Glutamatergic neuron (in vitro differentiated cells): ENCODE measurements at regions not wholly inside any gene's neighbourhood (a gene's known extent, or its start where the extent isn't known, plus 50 kb on each side); places are given as distances from the start of the nearest gene placed in this dataset.

Experiments
- DNase-seq: peaks from one replicate; pipeline ENCODE4 v3.0.0; 2022
- H3K27ac Mint-ChIP-seq: one replicate; pipeline ENCODE4 v1.8.0; 2020; ENCODE audit warnings: mild to moderate bottlenecking, mixed read lengths, inconsistent platforms; ENCODE audit not compliant: unreplicated experiment
- H3K27me3 Mint-ChIP-seq: one replicate; pipeline ENCODE4 v1.8.0; 2020; ENCODE audit warnings: mild to moderate bottlenecking, moderate library complexity, mixed read lengths, inconsistent platforms; ENCODE audit not compliant: unreplicated experiment
- H3K36me3 Mint-ChIP-seq: one replicate; pipeline ENCODE4 v1.8.0; 2020; ENCODE audit warnings: mild to moderate bottlenecking, mixed read lengths, inconsistent platforms; ENCODE audit not compliant: unreplicated experiment
- H3K4me1 Mint-ChIP-seq: one replicate; pipeline ENCODE4 v1.8.0; 2020; ENCODE audit warnings: mild to moderate bottlenecking, low read depth, mixed read lengths, inconsistent platforms; ENCODE audit not compliant: unreplicated experiment
- H3K4me3 Mint-ChIP-seq: one replicate; pipeline ENCODE4 v1.8.0; 2020; ENCODE audit warnings: mild to moderate bottlenecking, mixed read lengths, inconsistent platforms; ENCODE audit not compliant: unreplicated experiment
- H3K9me3 Mint-ChIP-seq: one replicate; pipeline ENCODE4 v1.8.0; 2020; ENCODE audit warnings: mild to moderate bottlenecking, moderate library complexity, mixed read lengths, inconsistent platforms; ENCODE audit not compliant: unreplicated experiment
- TF ChIP-seq, protein P1 (sequence below): fragments of 200-600 bp; sonication (generic); IDR thresholded peaks from one replicate; pipeline ENCODE4 v1.5.0; 2021; ENCODE audit not compliant: partially characterized antibody, unreplicated experiment

DNA sequence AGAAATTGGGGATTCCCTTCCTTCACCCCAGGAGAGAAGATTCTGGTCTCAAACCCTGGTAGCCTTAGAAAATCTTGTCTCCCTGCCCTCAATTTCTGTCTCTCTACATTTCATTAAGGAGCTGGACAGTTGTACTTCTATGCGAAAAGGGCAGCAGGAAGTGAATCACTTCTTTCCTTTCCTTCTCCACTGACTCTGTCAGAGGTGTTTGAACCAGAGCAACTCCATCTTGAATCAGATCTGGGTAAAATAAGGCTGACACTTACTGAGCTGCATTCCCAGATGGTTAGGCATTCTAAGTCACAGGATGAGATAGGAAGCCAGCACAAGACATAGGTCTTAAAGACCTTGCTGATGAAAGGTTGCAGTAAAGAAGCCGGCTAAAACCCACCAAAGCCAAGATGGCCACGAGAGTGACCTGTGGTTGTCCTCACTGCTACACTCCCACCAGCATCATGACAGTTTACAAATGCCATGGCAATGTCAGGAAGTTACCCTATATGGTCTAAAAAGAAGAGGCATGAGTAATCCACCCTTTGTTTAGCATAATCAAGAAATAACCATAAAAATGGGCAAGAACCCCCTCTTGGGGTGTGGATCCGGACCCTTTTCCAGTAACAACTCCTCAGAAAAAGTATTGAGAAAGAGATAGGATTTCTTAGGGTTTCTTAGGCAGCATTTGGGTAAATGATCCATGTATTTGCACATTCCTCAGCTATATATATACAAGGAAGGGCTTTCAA is 95.8 kb upstream of the PLCB4 start:
- H3K36me3 Mint-ChIP-seq, result no peaks in the 10 kb centered on the region
- no peak overlapping the region for H3K4me3 Mint-ChIP-seq
- no peaks in the 10 kb centered on the region for H3K27me3 Mint-ChIP-seq
- no peak overlapping the region for H3K27ac Mint-ChIP-seq
- DNase-seq, result no peak
- H3K9me3 Mint-ChIP-seq, result peaks cover 1% of the 10 kb centered on the region
- peaks cover 7% of the 10 kb centered on the region for H3K4me1 Mint-ChIP-seq
- TF ChIP-seq, protein P1, sequence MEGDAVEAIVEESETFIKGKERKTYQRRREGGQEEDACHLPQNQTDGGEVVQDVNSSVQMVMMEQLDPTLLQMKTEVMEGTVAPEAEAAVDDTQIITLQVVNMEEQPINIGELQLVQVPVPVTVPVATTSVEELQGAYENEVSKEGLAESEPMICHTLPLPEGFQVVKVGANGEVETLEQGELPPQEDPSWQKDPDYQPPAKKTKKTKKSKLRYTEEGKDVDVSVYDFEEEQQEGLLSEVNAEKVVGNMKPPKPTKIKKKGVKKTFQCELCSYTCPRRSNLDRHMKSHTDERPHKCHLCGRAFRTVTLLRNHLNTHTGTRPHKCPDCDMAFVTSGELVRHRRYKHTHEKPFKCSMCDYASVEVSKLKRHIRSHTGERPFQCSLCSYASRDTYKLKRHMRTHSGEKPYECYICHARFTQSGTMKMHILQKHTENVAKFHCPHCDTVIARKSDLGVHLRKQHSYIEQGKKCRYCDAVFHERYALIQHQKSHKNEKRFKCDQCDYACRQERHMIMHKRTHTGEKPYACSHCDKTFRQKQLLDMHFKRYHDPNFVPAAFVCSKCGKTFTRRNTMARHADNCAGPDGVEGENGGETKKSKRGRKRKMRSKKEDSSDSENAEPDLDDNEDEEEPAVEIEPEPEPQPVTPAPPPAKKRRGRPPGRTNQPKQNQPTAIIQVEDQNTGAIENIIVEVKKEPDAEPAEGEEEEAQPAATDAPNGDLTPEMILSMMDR, result no peak

DNA sequence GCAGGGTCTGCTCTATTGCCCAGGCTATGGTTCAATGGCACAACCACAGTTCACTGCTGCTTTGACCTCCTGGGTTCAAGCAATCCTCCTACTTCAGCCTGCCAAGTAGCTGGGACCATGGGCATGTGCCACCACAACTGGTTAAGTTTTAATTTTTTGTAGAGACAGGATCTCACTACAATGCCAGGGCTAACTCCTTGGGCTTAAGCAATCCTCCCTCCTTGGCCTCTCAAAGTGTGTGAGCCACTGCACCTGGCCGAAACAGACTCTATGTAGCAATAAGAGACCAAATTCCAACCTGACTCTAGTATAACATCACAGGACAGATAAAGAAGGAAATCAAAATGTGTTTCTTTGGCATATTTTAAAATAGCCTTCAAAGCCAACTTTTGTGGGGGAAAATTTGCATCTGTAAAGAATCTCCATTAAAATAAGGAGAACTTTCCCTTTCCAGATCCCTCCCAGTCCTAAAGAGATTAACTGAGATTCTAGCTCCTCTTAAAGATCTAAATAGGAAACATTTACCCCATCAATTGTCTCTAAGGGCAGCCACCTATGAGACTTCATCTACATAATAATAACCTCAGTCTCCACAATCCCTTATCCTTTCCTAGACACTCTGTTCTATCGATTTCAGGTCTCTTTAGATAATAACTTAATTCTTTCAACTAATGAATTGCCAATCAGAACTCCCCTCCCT is 94.7 kb upstream of the PLCB4 start:
- Mint-ChIP-seq H3K27me3 (no peaks in the 10 kb centered on the region), H3K27ac (no peak overlapping the region), H3K36me3 (no peaks in the 10 kb centered on the region), H3K4me1 (peaks cover 5% of the 10 kb centered on the region), H3K9me3 (peaks cover 1% of the 10 kb centered on the region), H3K4me3 (no peak overlapping the region)
- TF ChIP-seq, protein P1, result no peak
- DNase-seq, result no peak

DNA sequence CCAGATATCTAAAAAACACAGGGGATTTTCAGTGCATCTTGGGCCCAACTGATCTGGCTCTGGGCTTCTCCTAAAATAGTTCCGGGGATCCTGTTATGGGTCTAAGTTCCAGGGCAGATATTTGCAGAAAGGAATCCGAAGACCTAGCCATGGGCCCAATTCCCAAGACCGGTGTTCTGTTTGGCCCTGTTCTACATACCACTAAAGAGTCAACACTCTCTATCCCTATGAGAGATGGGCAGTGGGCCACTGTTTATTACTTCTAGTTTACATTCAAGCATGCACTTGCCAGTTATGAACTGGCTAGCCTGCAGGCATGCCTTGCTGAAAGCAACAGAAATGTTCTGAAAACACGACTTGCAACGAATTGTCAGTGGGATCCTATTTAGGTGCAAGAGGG is 87.4 kb upstream of the PLCB4 start:
- TF ChIP-seq, protein P1, result no peak
- no peaks in the 10 kb centered on the region for H3K9me3 Mint-ChIP-seq
- H3K4me3 Mint-ChIP-seq, result no peak overlapping the region
- no peak for DNase-seq
- H3K27me3 Mint-ChIP-seq, result no peaks in the 10 kb centered on the region
- H3K36me3 Mint-ChIP-seq, result no peaks in the 10 kb centered on the region
- no peaks in the 10 kb centered on the region for H3K4me1 Mint-ChIP-seq
- H3K27ac Mint-ChIP-seq, result no peak overlapping the region

DNA sequence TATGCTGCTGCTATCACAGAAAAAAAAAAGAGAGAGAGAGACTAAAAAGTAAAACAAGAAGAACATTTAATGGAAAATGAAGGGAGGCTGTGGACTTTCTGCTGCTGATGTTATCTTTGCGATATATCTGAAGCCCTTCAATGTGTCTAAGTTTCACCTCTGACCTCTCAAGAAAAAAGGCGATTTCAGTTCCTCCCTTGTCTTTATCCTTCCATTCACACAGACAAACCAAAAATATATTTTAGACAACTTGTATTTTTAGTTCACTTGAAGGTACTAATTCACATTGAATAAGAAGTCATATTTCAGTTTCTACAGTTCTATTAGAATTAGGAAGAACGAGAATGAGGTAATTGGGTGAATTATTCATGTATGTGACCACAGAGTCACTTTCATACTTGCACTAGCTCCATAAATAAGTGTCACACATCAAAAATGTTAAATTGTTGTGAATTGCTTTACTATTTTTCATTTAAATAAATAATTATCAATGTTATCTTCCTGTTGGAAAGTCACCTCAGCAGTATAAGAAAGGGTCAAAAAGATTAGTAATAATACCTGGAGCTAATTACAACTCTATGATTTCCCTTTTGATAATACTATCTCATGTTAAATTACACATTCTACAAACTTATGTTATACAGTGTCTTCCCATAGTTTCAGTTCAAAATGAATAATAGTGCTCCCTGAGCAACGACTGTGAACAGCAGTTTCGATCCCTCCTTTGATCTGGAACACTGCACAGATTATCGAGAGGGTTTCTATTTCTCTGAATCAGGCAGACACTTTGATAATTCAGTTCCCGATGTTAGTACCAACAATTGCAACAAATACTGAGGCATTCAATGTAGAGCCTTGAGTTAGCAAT is 85.2 kb upstream of the PLCB4 start:
- Mint-ChIP-seq H3K4me3 (no peak overlapping the region), H3K36me3 (no peaks in the 10 kb centered on the region), H3K9me3 (no peaks in the 10 kb centered on the region), H3K27me3 (no peaks in the 10 kb centered on the region), H3K4me1 (no peaks in the 10 kb centered on the region), H3K27ac (no peak overlapping the region)
- no peak for DNase-seq
- TF ChIP-seq, protein P1, result no peak

DNA sequence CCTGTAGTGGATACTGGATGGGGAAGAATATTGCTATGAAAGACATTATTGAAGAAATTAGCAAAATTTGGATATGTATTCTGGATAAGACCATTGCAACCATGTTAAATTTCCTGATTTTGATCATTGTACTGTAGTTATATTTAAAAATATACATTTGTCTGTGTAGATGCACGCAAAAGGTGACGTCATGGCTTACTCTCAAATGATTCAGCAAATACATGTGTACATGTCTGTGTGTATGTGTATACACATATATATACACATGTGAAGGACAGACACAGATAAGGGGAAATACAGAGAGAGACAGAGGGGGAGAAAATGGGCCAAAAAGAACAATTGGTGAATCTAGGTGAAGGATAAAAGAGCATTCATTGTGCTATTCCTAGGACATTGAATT is 82.3 kb upstream of the PLCB4 start:
- no peak overlapping the region for H3K27ac Mint-ChIP-seq
- TF ChIP-seq, protein P1, result no peak
- no peak overlapping the region for H3K4me3 Mint-ChIP-seq
- DNase-seq, result no peak
- peaks cover 3% of the 10 kb centered on the region for H3K4me1 Mint-ChIP-seq
- no peaks in the 10 kb centered on the region for H3K9me3 Mint-ChIP-seq
- H3K36me3 Mint-ChIP-seq, result no peaks in the 10 kb centered on the region
- no peaks in the 10 kb centered on the region for H3K27me3 Mint-ChIP-seq
